HG03108 (cell line): ENCODE measurements at regions not wholly inside any gene's neighbourhood (a gene's known extent, or its start where the extent isn't known, plus 50 kb on each side); places are given as distances from the start of the nearest gene placed in this dataset.
"Not testable (repeated sequence)": the region's sequence is repeated elsewhere in the genome, so short reads cannot be mapped to it uniquely, and the experiment has no call there.

Source experiments
- ATAC-seq: cut with Tn5 transposase; IDR thresholded peaks from one replicate; pipeline ENCODE4 v1.9.1; 2021; ENCODE audit warnings: moderate library complexity; ENCODE audit not compliant: unreplicated experiment

- ATAC-seq, result no peak
Measured at GRCh38 chr2:176790468-176790867, 422.1 kb upstream of the HNRNPA3 start.

- no peak for ATAC-seq
Measured at GRCh38 chr2:176793792-176794191, 418.8 kb upstream of the HNRNPA3 start.

DNA sequence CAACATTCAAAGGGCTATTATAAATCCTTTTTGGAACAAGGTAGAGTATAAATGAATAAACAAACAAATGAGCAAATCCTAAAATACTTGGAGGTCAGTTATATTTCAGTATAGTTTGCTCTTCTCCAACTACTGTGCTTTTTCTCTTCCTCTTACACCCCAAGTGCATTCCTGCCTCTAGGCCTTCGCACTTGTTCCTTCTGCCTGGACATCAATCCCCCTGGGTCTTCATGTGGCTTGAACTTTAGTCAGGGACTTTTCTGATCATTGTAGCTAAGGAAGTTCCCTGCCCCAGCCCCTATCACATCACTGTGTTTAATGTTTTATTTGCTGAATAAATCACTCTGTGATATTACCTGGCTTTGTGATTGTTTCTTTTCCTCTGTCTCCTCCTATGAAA is 418.2 kb upstream of the HNRNPA3 start:
- ATAC-seq, result no peak

GRCh38 chr2:176795823-176796222 is 416.8 kb upstream of the HNRNPA3 start:
- no peak for ATAC-seq

GRCh38 chr2:176796677-176797076 is 415.9 kb upstream of the HNRNPA3 start:
- not testable (repeated sequence) for ATAC-seq

- ATAC-seq, result no peak
Measured at GRCh38 chr2:176804392-176804791, 408.2 kb upstream of the HNRNPA3 start.

GRCh38 chr2:176805345-176805744 is 407.2 kb upstream of the HNRNPA3 start:
- no peak for ATAC-seq

DNA sequence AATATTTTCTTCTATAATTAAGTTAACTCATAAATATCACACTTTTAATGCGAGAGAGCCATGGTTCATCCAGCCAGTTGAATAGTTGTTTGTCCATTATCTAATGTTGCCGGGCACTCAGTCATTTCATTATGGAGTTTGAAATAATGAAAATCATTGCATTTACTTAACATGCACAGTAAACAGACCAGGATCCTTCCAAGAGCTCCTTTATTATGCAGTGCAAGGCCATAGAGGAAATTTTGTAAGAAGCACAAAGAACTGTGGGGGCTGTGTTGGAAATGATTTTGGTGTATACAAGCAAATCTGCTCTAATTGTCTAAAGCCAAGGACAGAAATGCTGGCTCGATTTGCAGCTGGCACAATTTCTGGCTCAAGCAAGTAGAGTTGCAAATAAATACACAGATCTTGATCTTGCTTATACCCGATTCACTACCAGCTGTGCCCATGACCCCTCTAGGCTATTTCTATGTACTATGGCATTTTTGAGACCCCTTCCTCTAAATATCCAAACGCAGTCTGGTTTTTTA is 400.3 kb upstream of the HNRNPA3 start:
- no peak for ATAC-seq

DNA sequence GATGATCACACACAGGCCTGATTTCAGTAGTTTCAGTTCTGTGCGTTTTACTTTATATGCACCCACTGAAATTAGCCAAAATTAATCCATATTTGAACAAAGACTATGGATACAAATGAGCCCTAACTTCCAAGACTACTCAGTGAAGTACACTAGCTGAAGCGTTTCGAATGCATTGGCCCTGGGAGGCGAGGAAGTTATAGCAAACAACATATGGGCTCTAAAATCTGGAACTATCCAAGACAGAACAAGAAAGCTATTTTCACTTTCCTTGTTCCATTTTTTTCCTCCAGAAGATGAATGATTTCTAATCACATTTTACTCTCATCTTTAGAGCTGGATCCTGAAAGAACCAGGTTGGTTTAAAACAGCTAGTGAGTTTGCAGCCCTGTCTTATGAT is 399.4 kb upstream of the HNRNPA3 start:
- no peak for ATAC-seq

DNA sequence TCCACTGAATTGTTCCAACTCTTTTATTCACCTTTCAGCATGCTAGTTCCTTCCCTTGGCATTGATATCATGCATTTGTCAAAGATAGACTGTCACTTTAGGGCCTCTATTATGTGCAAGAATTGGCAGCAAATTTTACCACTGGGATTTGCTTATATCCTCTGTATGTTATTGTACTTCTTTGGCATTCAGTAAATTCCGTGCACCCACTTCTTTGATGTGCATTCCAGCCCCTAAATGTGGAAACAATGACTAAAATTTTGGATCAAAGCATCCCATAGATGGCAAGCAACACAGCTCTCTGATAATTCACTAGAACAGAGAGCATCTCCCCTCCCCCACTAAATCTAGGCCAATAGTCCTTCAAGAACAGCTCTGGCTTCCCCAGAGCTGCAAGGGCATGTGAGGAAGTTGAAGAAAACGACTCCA is 399.0 kb upstream of the HNRNPA3 start:
- ATAC-seq, result no peak

DNA sequence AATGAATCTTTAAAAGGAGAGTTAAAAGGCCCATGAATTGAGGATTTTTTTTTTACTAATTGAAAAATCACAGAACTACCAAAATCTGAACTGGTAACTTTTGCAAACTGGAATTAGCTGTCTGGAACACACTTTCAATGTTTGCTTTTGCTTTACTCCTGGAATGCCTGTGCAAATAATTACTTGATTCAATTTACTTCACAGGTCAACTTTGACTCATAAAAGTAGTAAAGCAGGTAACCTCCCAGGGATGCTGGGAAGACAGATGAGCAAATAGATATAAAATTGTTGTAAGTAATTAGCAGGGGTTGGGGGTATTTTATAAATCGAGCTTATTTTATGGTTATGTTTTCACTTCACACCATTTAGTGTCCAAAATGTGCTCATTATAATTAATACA is 398.3 kb upstream of the HNRNPA3 start:
- no peak for ATAC-seq

- ATAC-seq, result peak; percentile 63
Measured at GRCh38 chr2:176814740-176815367, 397.7 kb upstream of the HNRNPA3 start.

GRCh38 chr2:176817061-176817565 is 395.5 kb upstream of the HNRNPA3 start:
- ATAC-seq, result no peak

- ATAC-seq, result no peak
Measured at GRCh38 chr2:176818076-176818475, 394.5 kb upstream of the HNRNPA3 start.

GRCh38 chr2:176818617-176819016 is 394.0 kb upstream of the HNRNPA3 start:
- no peak for ATAC-seq

DNA sequence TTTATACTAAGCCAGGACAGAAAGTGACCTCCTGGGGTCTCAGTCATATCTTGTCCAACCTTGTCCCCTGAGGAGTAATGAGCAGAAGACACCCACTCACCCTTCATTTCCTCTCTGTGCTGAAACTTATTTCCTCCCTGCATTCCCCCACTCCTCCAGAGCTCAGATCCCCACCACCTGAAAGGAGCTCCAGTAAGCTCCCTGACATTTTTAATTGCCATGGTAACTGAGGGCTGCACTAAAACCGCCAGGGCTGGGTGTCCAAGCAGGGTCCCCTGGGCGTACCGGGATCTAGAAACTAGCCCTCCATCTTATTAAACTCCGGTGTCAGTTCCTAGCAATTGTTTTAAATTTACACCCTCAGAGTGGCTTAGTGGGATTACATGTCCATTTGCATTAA is 393.3 kb upstream of the HNRNPA3 start:
- ATAC-seq, result no peak

GRCh38 chr2:176820371-176820932 is 392.1 kb upstream of the HNRNPA3 start:
- no peak for ATAC-seq

DNA sequence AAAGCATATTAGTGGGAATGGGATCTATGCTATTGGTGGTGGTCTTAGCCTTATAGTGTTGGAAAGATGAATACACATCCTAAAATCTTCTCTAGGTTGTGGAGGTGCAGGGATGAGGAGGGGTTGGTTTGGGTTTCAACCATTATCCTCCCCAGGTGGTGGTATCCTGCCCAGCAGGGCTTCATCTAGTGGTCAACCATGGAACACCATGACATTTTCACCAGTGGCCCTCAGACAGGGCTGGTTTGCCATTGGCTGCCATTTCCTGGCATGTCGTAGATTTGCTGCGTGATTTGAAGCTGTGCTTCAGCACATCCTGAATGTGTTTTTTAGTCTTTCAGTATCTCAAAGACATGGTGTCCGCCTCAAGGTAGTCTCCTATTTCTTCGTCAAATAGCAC is 391.2 kb upstream of the HNRNPA3 start:
- ATAC-seq, result no peak

DNA sequence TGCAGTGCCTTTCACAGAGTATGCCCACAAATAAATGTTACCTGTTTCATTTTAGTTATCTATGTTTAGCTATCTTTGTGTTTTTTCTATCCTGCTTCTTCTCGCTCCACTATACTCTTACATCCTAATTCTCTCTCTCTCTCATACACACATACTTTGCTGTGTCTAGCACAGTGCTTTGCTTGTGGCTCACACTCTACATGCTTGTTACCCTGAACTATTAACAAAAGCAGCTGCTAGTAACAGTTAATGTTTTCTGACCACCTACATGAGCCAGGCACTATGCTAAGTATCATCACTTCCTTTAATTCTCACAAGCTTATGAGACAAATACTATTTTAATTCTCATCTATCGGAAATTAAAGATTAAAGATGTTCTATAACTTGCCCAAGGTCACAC is 390.5 kb upstream of the HNRNPA3 start:
- no peak for ATAC-seq

- no peak for ATAC-seq
Measured at GRCh38 chr2:176826356-176826755, 386.2 kb upstream of the HNRNPA3 start.

DNA sequence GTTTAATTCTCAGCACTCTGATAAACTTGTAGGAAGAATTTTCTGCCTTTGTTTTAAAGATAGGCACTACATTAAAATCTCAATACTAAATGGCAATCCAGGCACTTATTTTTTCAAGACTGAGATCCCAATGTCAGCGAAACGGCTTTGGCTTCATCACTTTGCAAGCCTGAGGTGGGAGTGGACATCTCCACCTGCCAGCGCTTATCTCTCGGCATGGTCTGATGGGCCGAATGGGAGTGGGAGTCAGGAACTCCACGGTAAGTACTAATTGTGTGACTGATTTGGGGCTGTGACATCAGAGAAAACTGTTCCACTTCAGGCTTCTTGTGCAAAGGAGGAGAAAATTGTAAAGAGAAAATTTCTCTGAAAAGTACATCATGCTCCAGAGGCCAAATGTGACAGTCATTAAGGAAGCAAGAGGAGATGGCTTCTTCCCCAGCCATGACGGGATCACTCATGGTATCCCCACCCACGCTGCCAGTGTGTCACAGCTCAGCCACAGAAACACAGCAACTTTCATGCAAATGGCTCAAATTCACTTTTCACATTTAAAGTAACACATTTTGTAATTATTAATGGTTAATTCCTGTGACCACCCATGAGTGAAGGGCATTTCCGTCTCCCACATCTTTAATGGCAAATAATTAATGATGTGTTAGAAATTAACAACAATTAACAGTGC is 385.5 kb upstream of the HNRNPA3 start:
- ATAC-seq, result no peak

GRCh38 chr2:176830362-176830761 is 382.2 kb upstream of the HNRNPA3 start:
- ATAC-seq, result no peak
